ENCODE measurements at regions not wholly inside any gene's neighbourhood (a gene's known extent, or its start where the extent isn't known, plus 50 kb on each side); places are given as distances from the start of the nearest gene placed in this dataset.
"Not testable (repeated sequence)": the region's sequence is repeated elsewhere in the genome, so short reads cannot be mapped to it uniquely, and the experiment has no call there.

GRCh38 chr1:232865102-232865931, 60.1 kb downstream of the MAP10 start:
- TF ChIP-seq, protein P1, sequence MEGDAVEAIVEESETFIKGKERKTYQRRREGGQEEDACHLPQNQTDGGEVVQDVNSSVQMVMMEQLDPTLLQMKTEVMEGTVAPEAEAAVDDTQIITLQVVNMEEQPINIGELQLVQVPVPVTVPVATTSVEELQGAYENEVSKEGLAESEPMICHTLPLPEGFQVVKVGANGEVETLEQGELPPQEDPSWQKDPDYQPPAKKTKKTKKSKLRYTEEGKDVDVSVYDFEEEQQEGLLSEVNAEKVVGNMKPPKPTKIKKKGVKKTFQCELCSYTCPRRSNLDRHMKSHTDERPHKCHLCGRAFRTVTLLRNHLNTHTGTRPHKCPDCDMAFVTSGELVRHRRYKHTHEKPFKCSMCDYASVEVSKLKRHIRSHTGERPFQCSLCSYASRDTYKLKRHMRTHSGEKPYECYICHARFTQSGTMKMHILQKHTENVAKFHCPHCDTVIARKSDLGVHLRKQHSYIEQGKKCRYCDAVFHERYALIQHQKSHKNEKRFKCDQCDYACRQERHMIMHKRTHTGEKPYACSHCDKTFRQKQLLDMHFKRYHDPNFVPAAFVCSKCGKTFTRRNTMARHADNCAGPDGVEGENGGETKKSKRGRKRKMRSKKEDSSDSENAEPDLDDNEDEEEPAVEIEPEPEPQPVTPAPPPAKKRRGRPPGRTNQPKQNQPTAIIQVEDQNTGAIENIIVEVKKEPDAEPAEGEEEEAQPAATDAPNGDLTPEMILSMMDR (IDR thresholded peaks at IDR 0.05; ENCODE audit: insufficient read depth, low read length, poor library complexity, severe bottlenecking), result no peak
- TF ChIP-seq EZH2phosphoT487 (conservative IDR thresholded peaks at IDR 0.05; ENCODE audit: low read length), result no peak
- Histone ChIP-seq H3K79me2 (ENCODE audit: insufficient read depth, low read length) (no peaks in the 10 kb centered on the region), H3K9me2 (replicated peaks; ENCODE audit: insufficient read depth, low read length) (no peaks in the 10 kb centered on the region), H3K4me3 (ENCODE audit: insufficient read depth, low read length, poor library complexity, severe bottlenecking) (no peak overlapping the region), H3F3A (ENCODE audit: insufficient read depth) (no peaks in the 10 kb centered on the region), H3K36me3 (ENCODE audit: low read length) (no peaks in the 10 kb centered on the region), H3K4me2 (ENCODE audit: low read depth, low read length, poor library complexity, severe bottlenecking) (no peak overlapping the region), H3K27me3 (ENCODE audit: low read length) (no peaks in the 10 kb centered on the region), H3K9me3 (ENCODE audit: insufficient read depth, low read length) (no peaks in the 10 kb centered on the region), H3K27ac (ENCODE audit: low read depth, low read length) (no peak overlapping the region), H2AFZ (ENCODE audit: low read depth, low read length, severe bottlenecking) (no peak overlapping the region), H4K20me1 (ENCODE audit: low read depth, low read length) (no peaks in the 10 kb centered on the region), H3K9ac (ENCODE audit: low read length) (no peak overlapping the region)

- Histone ChIP-seq H4K20me1 (ENCODE audit: low read depth, low read length) (no peaks in the 10 kb centered on the region), H3K4me2 (ENCODE audit: low read depth, low read length, poor library complexity, severe bottlenecking) (no peak overlapping the region), H3K9me2 (replicated peaks; ENCODE audit: insufficient read depth, low read length) (no peaks in the 10 kb centered on the region), H3K79me2 (ENCODE audit: insufficient read depth, low read length) (no peaks in the 10 kb centered on the region), H2AFZ (ENCODE audit: low read depth, low read length, severe bottlenecking) (no peak overlapping the region), H3K36me3 (ENCODE audit: low read length) (no peaks in the 10 kb centered on the region), H3K27ac (ENCODE audit: low read depth, low read length) (no peak overlapping the region), H3K9me3 (ENCODE audit: insufficient read depth, low read length) (no peaks in the 10 kb centered on the region), H3K9ac (ENCODE audit: low read length) (no peak overlapping the region), H3F3A (ENCODE audit: insufficient read depth) (no peaks in the 10 kb centered on the region), H3K4me3 (ENCODE audit: insufficient read depth, low read length, poor library complexity, severe bottlenecking) (no peak overlapping the region), H3K27me3 (ENCODE audit: low read length) (no peaks in the 10 kb centered on the region)
- TF ChIP-seq, protein P1 (IDR thresholded peaks at IDR 0.05; ENCODE audit: insufficient read depth, low read length, poor library complexity, severe bottlenecking), result no peak
- no peak for TF ChIP-seq EZH2phosphoT487 (conservative IDR thresholded peaks at IDR 0.05; ENCODE audit: low read length)
Measured at GRCh38 chr1:232868793-232869491, 63.7 kb downstream of the MAP10 start.

GRCh38 chr1:232871291-232871969, 66.2 kb downstream of the MAP10 start:
- not testable (repeated sequence) for H3K9me3 ChIP-seq (ENCODE audit: insufficient read depth, low read length); H3K9me2 ChIP-seq (replicated peaks; ENCODE audit: insufficient read depth, low read length); H2AFZ ChIP-seq (ENCODE audit: low read depth, low read length, severe bottlenecking); H3K36me3 ChIP-seq (ENCODE audit: low read length); H4K20me1 ChIP-seq (ENCODE audit: low read depth, low read length); H3K79me2 ChIP-seq (ENCODE audit: insufficient read depth, low read length); H3K4me3 ChIP-seq (ENCODE audit: insufficient read depth, low read length, poor library complexity, severe bottlenecking); H3K4me2 ChIP-seq (ENCODE audit: low read depth, low read length, poor library complexity, severe bottlenecking); H3K27ac ChIP-seq (ENCODE audit: low read depth, low read length); H3K9ac ChIP-seq (ENCODE audit: low read length); H3F3A ChIP-seq (ENCODE audit: insufficient read depth); H3K27me3 ChIP-seq (ENCODE audit: low read length)
